SU-DHL-6 (cell line): ENCODE measurements at regions not wholly inside any gene's neighbourhood (a gene's known extent, or its start where the extent isn't known, plus 50 kb on each side); places are given as distances from the start of the nearest gene placed in this dataset.

ENCODE experiments used
- EZH2phosphoT487 ChIP-seq: fragments of 200-600 bp; sonication (generic), shearing (Covaris generic); conservative IDR thresholded peaks from 2 replicates; pipeline ENCODE4 v1.6.1; 2018; ENCODE audit warnings: mild to moderate bottlenecking, antibody characterized with exemption, low read length, moderate library complexity, mixed read lengths
- TF ChIP-seq, protein P1 (sequence below): fragments of 200-600 bp; sonication (generic); IDR thresholded peaks from one replicate; pipeline ENCODE4 v1.5.1; 2017; ENCODE audit warnings: antibody characterized with exemption, mild to moderate bottlenecking, low read length, moderate library complexity; ENCODE audit not compliant: insufficient read depth, poor library complexity, severe bottlenecking

DNA sequence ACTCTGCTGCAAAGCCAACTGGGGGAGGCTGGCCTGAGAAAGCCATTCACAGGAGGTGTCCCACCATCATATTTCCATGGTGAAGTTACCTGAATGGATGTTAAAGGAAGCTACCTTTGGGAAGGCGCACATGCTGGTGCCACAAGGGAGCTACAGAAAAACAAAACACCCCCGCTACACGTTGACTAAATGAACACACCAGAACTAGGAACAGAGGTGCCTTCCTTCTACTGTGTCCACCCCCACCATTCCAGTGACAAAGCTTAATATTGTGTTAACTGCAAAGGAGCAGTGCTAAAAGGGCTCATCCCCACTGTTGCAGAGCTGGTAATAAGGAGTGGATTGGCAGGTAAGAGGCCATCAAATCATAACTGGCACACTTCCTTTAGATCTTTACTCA, 420.0 kb upstream of the PODXL start:
- TF ChIP-seq, protein P1, sequence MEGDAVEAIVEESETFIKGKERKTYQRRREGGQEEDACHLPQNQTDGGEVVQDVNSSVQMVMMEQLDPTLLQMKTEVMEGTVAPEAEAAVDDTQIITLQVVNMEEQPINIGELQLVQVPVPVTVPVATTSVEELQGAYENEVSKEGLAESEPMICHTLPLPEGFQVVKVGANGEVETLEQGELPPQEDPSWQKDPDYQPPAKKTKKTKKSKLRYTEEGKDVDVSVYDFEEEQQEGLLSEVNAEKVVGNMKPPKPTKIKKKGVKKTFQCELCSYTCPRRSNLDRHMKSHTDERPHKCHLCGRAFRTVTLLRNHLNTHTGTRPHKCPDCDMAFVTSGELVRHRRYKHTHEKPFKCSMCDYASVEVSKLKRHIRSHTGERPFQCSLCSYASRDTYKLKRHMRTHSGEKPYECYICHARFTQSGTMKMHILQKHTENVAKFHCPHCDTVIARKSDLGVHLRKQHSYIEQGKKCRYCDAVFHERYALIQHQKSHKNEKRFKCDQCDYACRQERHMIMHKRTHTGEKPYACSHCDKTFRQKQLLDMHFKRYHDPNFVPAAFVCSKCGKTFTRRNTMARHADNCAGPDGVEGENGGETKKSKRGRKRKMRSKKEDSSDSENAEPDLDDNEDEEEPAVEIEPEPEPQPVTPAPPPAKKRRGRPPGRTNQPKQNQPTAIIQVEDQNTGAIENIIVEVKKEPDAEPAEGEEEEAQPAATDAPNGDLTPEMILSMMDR, result no peak
- no peak for TF ChIP-seq EZH2phosphoT487
